ENCODE measurements at regions not wholly inside any gene's neighbourhood (a gene's known extent, or its start where the extent isn't known, plus 50 kb on each side); places are given as distances from the start of the nearest gene placed in this dataset.

GRCh38 chr18:5649439-5649838, 105.6 kb upstream of the EPB41L3 start:
- H3K4me1 ChIP-seq (ENCODE audit: insufficient read depth) = no peaks in the 10 kb centered on the region
- 75% methylated on average over 8 of the region's 8 CpGs for WGBS

GRCh38 chr18:5646739-5647138, 102.9 kb upstream of the EPB41L3 start:
- Histone ChIP-seq H3K27ac (ENCODE audit: low read depth) (no peak overlapping the region), H3K4me3 (ENCODE audit: low read depth, low read length) (no peak overlapping the region), H3K4me1 (ENCODE audit: insufficient read depth) (no peaks in the 10 kb centered on the region), H3K36me3 (ENCODE audit: insufficient read depth) (no peaks in the 10 kb centered on the region)
- no peak for DNase-seq (ENCODE audit: extremely low spot score)
- 68% methylated on average over 3 of the region's 3 CpGs for WGBS

More at GRCh38 chr18:5649439-5649838, 105.6 kb upstream of the EPB41L3 start:
- Histone ChIP-seq H3K27ac (ENCODE audit: low read depth) (no peak overlapping the region), H3K36me3 (ENCODE audit: insufficient read depth) (no peaks in the 10 kb centered on the region), H3K4me3 (ENCODE audit: low read depth, low read length) (no peak overlapping the region)
- no peak for DNase-seq (ENCODE audit: extremely low spot score)

GRCh38 chr18:5643288-5643687, 99.5 kb upstream of the EPB41L3 start:
- Histone ChIP-seq H3K36me3 (ENCODE audit: insufficient read depth) (no peaks in the 10 kb centered on the region), H3K4me3 (ENCODE audit: low read depth, low read length) (no peak overlapping the region), H3K4me1 (ENCODE audit: insufficient read depth) (no peaks in the 10 kb centered on the region), H3K27ac (ENCODE audit: low read depth) (no peak overlapping the region)
- 85% methylated on average over 7 of the region's 7 CpGs for WGBS
- DNase-seq (ENCODE audit: extremely low spot score) = no peak

GRCh38 chr18:5640939-5641338, 97.1 kb upstream of the EPB41L3 start:
- H3K36me3 ChIP-seq (ENCODE audit: insufficient read depth) = no peaks in the 10 kb centered on the region
- 64% methylated on average over 12 of the region's 12 CpGs for WGBS
- no peak for DNase-seq (ENCODE audit: extremely low spot score)

GRCh38 chr18:5639131-5639530, 95.3 kb upstream of the EPB41L3 start:
- no peak for DNase-seq (ENCODE audit: extremely low spot score)
- H3K27ac ChIP-seq (ENCODE audit: low read depth) = no peak overlapping the region
- H3K4me3 ChIP-seq (ENCODE audit: low read depth, low read length) = no peak overlapping the region
- H3K36me3 ChIP-seq (ENCODE audit: insufficient read depth) = no peaks in the 10 kb centered on the region
- 37% methylated on average over 2 of the region's 2 CpGs for WGBS
- no peaks in the 10 kb centered on the region for H3K4me1 ChIP-seq (ENCODE audit: insufficient read depth)

More at GRCh38 chr18:5640939-5641338, 97.1 kb upstream of the EPB41L3 start:
- no peak overlapping the region for H3K4me3 ChIP-seq (ENCODE audit: low read depth, low read length)
- H3K27ac ChIP-seq (ENCODE audit: low read depth) = no peak overlapping the region
- H3K4me1 ChIP-seq (ENCODE audit: insufficient read depth) = no peaks in the 10 kb centered on the region

- H3K4me3 ChIP-seq (ENCODE audit: low read depth, low read length) = no peak overlapping the region
- no peaks in the 10 kb centered on the region for H3K36me3 ChIP-seq (ENCODE audit: insufficient read depth)
- H3K27ac ChIP-seq (ENCODE audit: low read depth) = no peak overlapping the region
- WGBS = 89% methylated on average over 3 of the region's 3 CpGs
- no peaks in the 10 kb centered on the region for H3K4me1 ChIP-seq (ENCODE audit: insufficient read depth)
- no peak for DNase-seq (ENCODE audit: extremely low spot score)
Observed at GRCh38 chr18:5632041-5632440, 88.2 kb upstream of the EPB41L3 start.

GRCh38 chr18:5630900-5631413, 87.2 kb upstream of the EPB41L3 start:
- no peak for DNase-seq (ENCODE audit: extremely low spot score)
- no peaks in the 10 kb centered on the region for H3K36me3 ChIP-seq (ENCODE audit: insufficient read depth)
- H3K4me3 ChIP-seq (ENCODE audit: low read depth, low read length) = no peak overlapping the region
- no peak overlapping the region for H3K27ac ChIP-seq (ENCODE audit: low read depth)
- no peaks in the 10 kb centered on the region for H3K4me1 ChIP-seq (ENCODE audit: insufficient read depth)
- WGBS = 49% methylated on average over 12 of the region's 12 CpGs

GRCh38 chr18:5630057-5630899, 86.5 kb upstream of the EPB41L3 start:
- H3K4me1 ChIP-seq (ENCODE audit: insufficient read depth) = no peaks in the 10 kb centered on the region
- WGBS = under 1% methylated on average over 79 of the region's 79 CpGs
- no peaks in the 10 kb centered on the region for H3K36me3 ChIP-seq (ENCODE audit: insufficient read depth)
- H3K4me3 ChIP-seq (ENCODE audit: low read depth, low read length) = peak overlapping the region; percentile 66
- no peak for DNase-seq (ENCODE audit: extremely low spot score)
- no peak overlapping the region for H3K27ac ChIP-seq (ENCODE audit: low read depth)

GRCh38 chr18:5628512-5629255, 84.9 kb upstream of the EPB41L3 start:
- no peaks in the 10 kb centered on the region for H3K36me3 ChIP-seq (ENCODE audit: insufficient read depth)
- DNase-seq (ENCODE audit: extremely low spot score) = no peak
- H3K27ac ChIP-seq (ENCODE audit: low read depth) = peak overlapping the region; percentile 6
- H3K4me1 ChIP-seq (ENCODE audit: insufficient read depth) = no peaks in the 10 kb centered on the region
- peak overlapping the region; percentile 66 for H3K4me3 ChIP-seq (ENCODE audit: low read depth, low read length)
- WGBS = under 1% methylated on average over 90 of the region's 90 CpGs

- Histone ChIP-seq H3K36me3 (ENCODE audit: insufficient read depth) (no peaks in the 10 kb centered on the region), H3K4me3 (ENCODE audit: low read depth, low read length) (peak overlapping the region; percentile 66), H3K27ac (ENCODE audit: low read depth) (no peak overlapping the region), H3K4me1 (ENCODE audit: insufficient read depth) (no peaks in the 10 kb centered on the region)
- DNase-seq (ENCODE audit: extremely low spot score) = no peak
- 13% methylated on average over 29 of the region's 29 CpGs for WGBS
Observed at GRCh38 chr18:5627776-5628511, 84.1 kb upstream of the EPB41L3 start.

GRCh38 chr18:5626130-5626880, 82.5 kb upstream of the EPB41L3 start:
- no peak for DNase-seq (ENCODE audit: extremely low spot score)
- Histone ChIP-seq H3K36me3 (ENCODE audit: insufficient read depth) (no peaks in the 10 kb centered on the region), H3K4me1 (ENCODE audit: insufficient read depth) (no peaks in the 10 kb centered on the region), H3K4me3 (ENCODE audit: low read depth, low read length) (no peak overlapping the region), H3K27ac (ENCODE audit: low read depth) (no peak overlapping the region)
- 82% methylated on average over 2 of the region's 2 CpGs for WGBS

- H3K36me3 ChIP-seq (ENCODE audit: insufficient read depth) = no peaks in the 10 kb centered on the region
- no peaks in the 10 kb centered on the region for H3K4me1 ChIP-seq (ENCODE audit: insufficient read depth)
- no peak overlapping the region for H3K27ac ChIP-seq (ENCODE audit: low read depth)
- WGBS = 39% methylated on average over 4 of the region's 4 CpGs
- no peak for DNase-seq (ENCODE audit: extremely low spot score)
- no peak overlapping the region for H3K4me3 ChIP-seq (ENCODE audit: low read depth, low read length)
Observed at GRCh38 chr18:5625076-5625475, 81.3 kb upstream of the EPB41L3 start.

GRCh38 chr18:5622905-5623304, 79.1 kb upstream of the EPB41L3 start:
- Histone ChIP-seq H3K4me1 (ENCODE audit: insufficient read depth) (no peaks in the 10 kb centered on the region), H3K36me3 (ENCODE audit: insufficient read depth) (no peaks in the 10 kb centered on the region), H3K4me3 (ENCODE audit: low read depth, low read length) (no peak overlapping the region), H3K27ac (ENCODE audit: low read depth) (no peak overlapping the region)
- 63% methylated on average over 4 of the region's 4 CpGs for WGBS
- no peak for DNase-seq (ENCODE audit: extremely low spot score)

Measured in urinary bladder (tissue), 3 donors.